Heart left ventricle (tissue), 16 donors: ENCODE measurements at regions not wholly inside any gene's neighbourhood (a gene's known extent, or its start where the extent isn't known, plus 50 kb on each side); places are given as distances from the start of the nearest gene placed in this dataset.

Source experiments
- ATAC-seq, 4 donors: fragments of 200-7000 bp; cut with Tn5 transposase; one replicate each; pipeline ENCODE4 v1.9.1; 2020 to 2022; ENCODE audit warnings: moderate library complexity in 4 of 4, mild to moderate bottlenecking in 3 of 4, moderate number of reproducible peaks in 1 of 4
- DNase-seq, 5 donors: peaks; one replicate each; pipeline ENCODE4 v3.0.0-alpha.2; 2020
- H3K27ac ChIP-seq, 12 donors: fragments of 200-600 bp; sonication (generic) in 4 of 12; one replicate each; pipeline versions ENCODE4 v1.5.0 to v1.8.0; 2016 to 2022; ENCODE audit warnings: mild to moderate bottlenecking in 2 of 12
- H3K27me3 ChIP-seq, 9 donors: fragments of 200-600 bp; sonication (generic) in 2 of 9; one replicate each; pipeline versions ENCODE4 v1.5.1 to v1.8.0; 2016 to 2022; ENCODE audit warnings: mild to moderate bottlenecking in 3 of 9
- H3K36me3 ChIP-seq, 9 donors: fragments of 200-600 bp; sonication (generic) in 2 of 9; one replicate each; pipeline versions ENCODE4 v1.5.0 to v1.8.0; 2018 to 2022; ENCODE audit warnings: mild to moderate bottlenecking in 2 of 9
- H3K4me1 ChIP-seq, 12 donors: fragments of 200-600 bp; sonication (generic) in 4 of 12; one replicate each; pipeline versions ENCODE4 v1.5.0 to v1.8.0; 2016 to 2022; ENCODE audit warnings: mild to moderate bottlenecking in 3 of 12
- H3K4me3 ChIP-seq, 12 donors: fragments of 200-600 bp; sonication (generic) in 4 of 12; one replicate each; pipeline versions ENCODE4 v1.5.0 to v1.8.0; 2017 to 2022; ENCODE audit warnings: mild to moderate bottlenecking in 9 of 12, moderate library complexity in 4 of 12
- H3K9me3 ChIP-seq, 12 donors: fragments of 200-600 bp; sonication (generic) in 4 of 12; one replicate each; pipeline versions ENCODE4 v1.5.0 to v1.8.0; 2016 to 2022; ENCODE audit warnings: mild to moderate bottlenecking in 1 of 12
- POLR2A ChIP-seq, 2 donors: fragments of 450-650 bp; IDR thresholded peaks; one replicate each; pipeline ENCODE4 v1.6.1; 2017; ENCODE audit warnings: antibody characterized with exemption in 2 of 2, mild to moderate bottlenecking in 2 of 2, moderate library complexity in 2 of 2
- WGBS, 4 donors: extraction: QIAGEN DNeasy Blood & Tissue Kit in 2 of 4; methylation state at CpG; one replicate each; pipeline versions ENCODE4 v1.1.5 to v1.1.7; 2013 to 2018; 5-methylcytosine and 5-hydroxymethylcytosine counted together
- intact Hi-C, 10 donors: fragments of 100-400 bp; cut with DNase I; formaldehyde crosslinking; loops; one replicate each; pipeline versions ENCODE4 v1.11.1 to v1.14.2; 2022
- TF ChIP-seq, protein P1 (sequence below), 12 donors: fragments of 200-600 bp; sonication (generic) in 4 of 12; IDR thresholded peaks; one replicate each; pipeline versions ENCODE4 v1.5.0 to v1.8.0; 2018 to 2022; ENCODE audit warnings: antibody characterized with exemption in 12 of 12, mild to moderate bottlenecking in 5 of 12
- donor health status: ischemic (EF 13 %, LVEDD 7.1; RV severe dilation, severe dysfunction).
- donor health status: healthy with polysubstance abuse.
- donor health status: DM: no; HTN: yes; CAD: no.
- donor health status: DM: no; HTN: no; CAD: no.
- donor health status: ischemic (EF 25% LVEDD 6.9; RV normal size, moderate dysfunction).
- donor health status: ischemic (EF 25% LVEDD 5.7; RV mildly dilated, moderate dysfunction).
- donor health status: healthy.
- donor health status: DM: yes; HTN: yes; CAD: no.
- donor health status: ischemic (EF 35%, LVEDD 5.7; RV mildly dilated, moderate dysfunction).
- donor health status: nonischemic (EF 11% LVEDD 7.7; RV severe dilation, severe dysfunction).
- donor health status: DM: yes; HTN: yes; CAD: no.
- donor health status: PGD.
- donor health status: ischemic (EF 29% LVEDD 5.4; RV normal size, mild dysfunction).
- donor health status: nonischemic (EF 23%, LVEDD 6.1; RV moderate dilation, normal function).

DNA sequence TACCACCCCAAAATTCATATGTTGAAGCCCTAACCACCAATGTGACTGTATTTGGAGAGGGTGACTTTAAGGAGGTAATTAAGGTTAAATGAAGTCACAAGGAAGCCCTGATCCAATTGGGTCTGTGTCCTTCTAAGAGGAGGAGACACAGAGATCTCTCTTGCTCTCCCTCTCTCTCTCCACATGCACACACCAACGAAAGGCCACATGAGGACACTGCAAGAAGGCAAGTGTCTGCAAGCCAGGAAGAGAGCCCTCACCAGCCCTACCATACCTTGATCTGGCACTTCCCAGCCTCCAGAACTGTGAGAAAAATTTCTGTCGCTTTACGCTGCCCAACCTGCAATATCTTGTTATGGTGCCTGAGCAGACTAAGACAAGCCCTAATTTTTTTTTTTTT, 56.0 kb upstream of the NEBL start:
- H3K4me1 ChIP-seq = peaks cover 0 to 3% (median 0%) of the 10 kb centered on the region in 12 donors
- peaks cover 0 to 6% (median 0%) of the 10 kb centered on the region in 12 donors for H3K9me3 ChIP-seq
- intact Hi-C loops = no loop called here
- TF ChIP-seq, protein P1, sequence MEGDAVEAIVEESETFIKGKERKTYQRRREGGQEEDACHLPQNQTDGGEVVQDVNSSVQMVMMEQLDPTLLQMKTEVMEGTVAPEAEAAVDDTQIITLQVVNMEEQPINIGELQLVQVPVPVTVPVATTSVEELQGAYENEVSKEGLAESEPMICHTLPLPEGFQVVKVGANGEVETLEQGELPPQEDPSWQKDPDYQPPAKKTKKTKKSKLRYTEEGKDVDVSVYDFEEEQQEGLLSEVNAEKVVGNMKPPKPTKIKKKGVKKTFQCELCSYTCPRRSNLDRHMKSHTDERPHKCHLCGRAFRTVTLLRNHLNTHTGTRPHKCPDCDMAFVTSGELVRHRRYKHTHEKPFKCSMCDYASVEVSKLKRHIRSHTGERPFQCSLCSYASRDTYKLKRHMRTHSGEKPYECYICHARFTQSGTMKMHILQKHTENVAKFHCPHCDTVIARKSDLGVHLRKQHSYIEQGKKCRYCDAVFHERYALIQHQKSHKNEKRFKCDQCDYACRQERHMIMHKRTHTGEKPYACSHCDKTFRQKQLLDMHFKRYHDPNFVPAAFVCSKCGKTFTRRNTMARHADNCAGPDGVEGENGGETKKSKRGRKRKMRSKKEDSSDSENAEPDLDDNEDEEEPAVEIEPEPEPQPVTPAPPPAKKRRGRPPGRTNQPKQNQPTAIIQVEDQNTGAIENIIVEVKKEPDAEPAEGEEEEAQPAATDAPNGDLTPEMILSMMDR (IDR thresholded peaks at IDR 0.05) = no peak
- no peak for TF ChIP-seq POLR2A (IDR thresholded peaks at IDR 0.05)
- no peak overlapping the region for H3K27ac ChIP-seq
- DNase-seq = no peak
- WGBS, 4 donors = 79 to 88% (median 86%) methylated on average over 3 of the region's 3 CpGs
- no peaks in the 10 kb centered on the region for H3K27me3 ChIP-seq
- H3K36me3 ChIP-seq = no peaks in the 10 kb centered on the region
- no peak overlapping the region for H3K4me3 ChIP-seq
- ATAC-seq = peak in 2 of 4 donors; percentile 47 to 51

DNA sequence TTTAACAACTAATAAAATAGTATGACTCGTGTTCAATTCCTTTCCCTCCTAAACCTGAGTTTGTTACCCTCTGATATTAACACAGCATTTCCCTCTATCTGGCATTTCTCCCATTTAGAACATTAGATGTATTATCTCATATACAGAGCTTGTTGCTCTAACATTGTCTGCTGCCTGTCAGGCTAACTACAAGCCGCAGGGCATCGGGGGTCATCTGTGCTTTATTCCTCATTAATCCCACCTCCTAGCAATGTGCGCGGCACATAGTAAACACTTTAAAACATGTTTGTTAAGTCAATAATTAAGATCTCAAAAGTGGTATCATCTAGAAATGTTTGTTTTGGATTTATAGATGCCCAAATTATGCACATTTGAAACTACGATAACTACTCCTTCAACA, 52.9 kb upstream of the NEBL start:
- Histone ChIP-seq H3K36me3 (no peaks in the 10 kb centered on the region), H3K9me3 (peaks cover 0 to 6% (median 0%) of the 10 kb centered on the region in 12 donors), H3K4me3 (no peak overlapping the region), H3K4me1 (peaks cover 0 to 2% (median 0%) of the 10 kb centered on the region in 12 donors), H3K27me3 (no peaks in the 10 kb centered on the region), H3K27ac (no peak overlapping the region)
- 76 to 88% (median 87%) methylated on average over 6 of the region's 6 CpGs for WGBS, 4 donors
- intact Hi-C loops = no loop called here
- ATAC-seq (no peak), DNase-seq (no peak)
- TF ChIP-seq, protein P1 (IDR thresholded peaks at IDR 0.05) = no peak
- no peak for TF ChIP-seq POLR2A (IDR thresholded peaks at IDR 0.05)

DNA sequence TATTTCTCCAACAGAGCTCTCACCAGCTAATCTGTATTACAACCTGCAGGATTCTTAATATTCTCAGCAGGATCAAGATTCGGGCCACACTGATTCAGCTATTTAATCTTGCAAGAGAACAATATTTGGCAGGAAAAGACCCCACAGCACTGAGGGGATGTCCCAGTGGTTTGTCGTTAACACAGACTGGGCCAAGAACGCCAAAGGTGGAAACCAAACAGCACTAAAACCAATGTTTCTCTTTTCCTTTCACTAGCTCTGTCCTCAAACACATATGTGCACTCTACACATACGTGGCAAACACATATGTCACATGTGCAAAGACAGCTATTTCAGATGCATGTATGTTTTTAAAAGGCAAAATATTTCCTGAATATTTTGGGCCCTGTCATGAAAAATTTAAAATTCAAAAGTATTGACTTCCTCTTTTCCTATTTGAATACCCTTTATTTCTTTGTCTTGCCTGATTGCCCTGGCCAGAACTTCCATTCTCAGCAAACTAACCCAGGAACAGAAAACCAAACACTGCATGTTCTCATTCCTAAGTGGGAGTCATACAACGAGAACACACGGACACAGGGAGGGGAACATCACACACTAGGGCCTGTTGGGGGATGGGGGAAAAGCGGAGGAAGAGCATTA, 51.7 kb upstream of the NEBL start:
- DNase-seq (no peak), ATAC-seq (no peak)
- no peak overlapping the region for H3K27ac ChIP-seq
- H3K4me3 ChIP-seq = no peak overlapping the region
- no peaks in the 10 kb centered on the region for H3K36me3 ChIP-seq
- TF ChIP-seq, protein P1 (IDR thresholded peaks at IDR 0.05) = no peak
- no peak for TF ChIP-seq POLR2A (IDR thresholded peaks at IDR 0.05)
- no peaks in the 10 kb centered on the region for H3K27me3 ChIP-seq
- intact Hi-C loops = no loop called here
- H3K9me3 ChIP-seq = no peaks in the 10 kb centered on the region
- WGBS, 4 donors = 66 to 69% (median 68%) methylated on average over 7 of the region's 7 CpGs
- peaks cover 0 to 2% (median 0%) of the 10 kb centered on the region in 12 donors for H3K4me1 ChIP-seq
